H7 (cell line): ENCODE measurements at regions not wholly inside any gene's neighbourhood (a gene's known extent, or its start where the extent isn't known, plus 50 kb on each side); places are given as distances from the start of the nearest gene placed in this dataset.
A peak's percentile ranks its signal among the peaks of the same experiment; 100 is the strongest.
"Not testable (repeated sequence)": the region's sequence is repeated elsewhere in the genome, so short reads cannot be mapped to it uniquely, and the experiment has no call there.

Experiments used
- DNase-seq: peaks from one replicate; pipeline ENCODE4 v3.0.0; 2012
- H3K27me3 ChIP-seq: 2 replicates; pipeline ENCODE4 v1.6.0; 2011; ENCODE audit warnings: mild to moderate bottlenecking, low read length; ENCODE audit not compliant: control insufficient read depth, insufficient read depth
- H3K36me3 ChIP-seq: replicated peaks from 2 replicates; pipeline ENCODE4 v1.5.1; 2011; ENCODE audit warnings: low read length; ENCODE audit not compliant: control insufficient read depth, insufficient read depth
- H3K4me3 ChIP-seq: 2 replicates; pipeline ENCODE4 v1.5.1; 2011; ENCODE audit warnings: low read depth, mild to moderate bottlenecking, control low read depth, low read length, moderate library complexity; ENCODE audit not compliant: insufficient read depth

- DNase-seq: peak; percentile 73
- Histone ChIP-seq H3K4me3 (peak overlapping the region; percentile 44), H3K36me3 (no peaks in the 10 kb centered on the region), H3K27me3 (peaks cover 21% of the 10 kb centered on the region)
Measured at GRCh38 chr13:24931450-24932251, 164.3 kb upstream of the PABPC3 start.

GRCh38 chr13:24933106-24934023 lies 162.6 kb upstream of the PABPC3 start:
- peaks cover 22% of the 10 kb centered on the region for H3K27me3 ChIP-seq
- not testable (repeated sequence) for H3K36me3 ChIP-seq, DNase-seq, H3K4me3 ChIP-seq

- not testable (repeated sequence) for H3K4me3 ChIP-seq, DNase-seq, H3K36me3 ChIP-seq
- H3K27me3 ChIP-seq: peaks cover 25% of the 10 kb centered on the region
Measured at GRCh38 chr13:24934024-24934385, 161.9 kb upstream of the PABPC3 start.

- DNase-seq: no peak
- no peak overlapping the region for H3K4me3 ChIP-seq
- H3K36me3 ChIP-seq: no peaks in the 10 kb centered on the region; the same call in 1 of the 2 replicates
Measured at GRCh38 chr13:24938966-24939365, 157.0 kb upstream of the PABPC3 start.

GRCh38 chr13:24941023-24941713 lies 154.8 kb upstream of the PABPC3 start:
- H3K36me3 ChIP-seq, H3K27me3 ChIP-seq, H3K4me3 ChIP-seq, DNase-seq: not testable (repeated sequence)

More at GRCh38 chr13:24938966-24939365, 157.0 kb upstream of the PABPC3 start:
- H3K27me3 ChIP-seq: peaks cover 4% of the 10 kb centered on the region; the same call in 1 of the 2 replicates

- Histone ChIP-seq H3K27me3 (peaks cover 4% of the 10 kb centered on the region; the same call in 1 of the 2 replicates), H3K36me3 (no peaks in the 10 kb centered on the region; the same call in 1 of the 2 replicates), H3K4me3 (no peak overlapping the region)
- DNase-seq: no peak
Measured at GRCh38 chr13:24943136-24943535, 152.8 kb upstream of the PABPC3 start.

- DNase-seq, H3K36me3 ChIP-seq, H3K27me3 ChIP-seq, H3K4me3 ChIP-seq: not testable (repeated sequence)
Measured at GRCh38 chr13:24944073-24944472, 151.9 kb upstream of the PABPC3 start.

GRCh38 chr13:24948977-24949376 lies 147.0 kb upstream of the PABPC3 start:
- DNase-seq, H3K36me3 ChIP-seq, H3K27me3 ChIP-seq, H3K4me3 ChIP-seq: not testable (repeated sequence)

GRCh38 chr13:24950611-24951010 lies 145.3 kb upstream of the PABPC3 start:
- not testable (repeated sequence) for H3K27me3 ChIP-seq, DNase-seq, H3K4me3 ChIP-seq, H3K36me3 ChIP-seq

- not testable (repeated sequence) for H3K36me3 ChIP-seq, DNase-seq, H3K27me3 ChIP-seq
- peak overlapping the region; percentile 19; the same call in 1 of the 2 replicates for H3K4me3 ChIP-seq
Measured at GRCh38 chr13:24967970-24968369, 128.0 kb upstream of the PABPC3 start.

GRCh38 chr13:24968416-24968815 lies 127.5 kb upstream of the PABPC3 start:
- DNase-seq, H3K27me3 ChIP-seq, H3K36me3 ChIP-seq: not testable (repeated sequence)
- peak overlapping the region; percentile 19; the same call in 1 of the 2 replicates for H3K4me3 ChIP-seq

- not testable (repeated sequence) for H3K4me3 ChIP-seq, DNase-seq, H3K27me3 ChIP-seq, H3K36me3 ChIP-seq
Measured at GRCh38 chr13:24973102-24973501, 122.8 kb upstream of the PABPC3 start.

GRCh38 chr13:24981181-24981803 lies 114.6 kb upstream of the PABPC3 start:
- not testable (repeated sequence) for H3K27me3 ChIP-seq, DNase-seq, H3K4me3 ChIP-seq, H3K36me3 ChIP-seq
